Heart left ventricle (tissue), 13 donors: ENCODE measurements at regions not wholly inside any gene's neighbourhood (a gene's known extent, or its start where the extent isn't known, plus 50 kb on each side); places are given as distances from the start of the nearest gene placed in this dataset.

Experiments
- POLR2A ChIP-seq, 2 donors: fragments of 450-650 bp; IDR thresholded peaks; one replicate each; pipeline ENCODE4 v1.6.1; 2017; ENCODE audit warnings: antibody characterized with exemption in 2 of 2, mild to moderate bottlenecking in 2 of 2, moderate library complexity in 2 of 2
- TF ChIP-seq, protein P1 (sequence below), 12 donors: fragments of 200-600 bp; sonication (generic) in 4 of 12; IDR thresholded peaks; one replicate each; pipeline versions ENCODE4 v1.5.0 to v1.8.0; 2018 to 2022; ENCODE audit warnings: antibody characterized with exemption in 12 of 12, mild to moderate bottlenecking in 5 of 12
- donor health status: ischemic (EF 13 %, LVEDD 7.1; RV severe dilation, severe dysfunction).
- donor health status: DM: no; HTN: yes; CAD: no.
- donor health status: DM: no; HTN: no; CAD: no.
- donor health status: ischemic (EF 25% LVEDD 6.9; RV normal size, moderate dysfunction).
- donor health status: ischemic (EF 25% LVEDD 5.7; RV mildly dilated, moderate dysfunction).
- donor health status: ischemic (EF 35%, LVEDD 5.7; RV mildly dilated, moderate dysfunction).
- donor health status: nonischemic (EF 11% LVEDD 7.7; RV severe dilation, severe dysfunction).
- donor health status: DM: yes; HTN: yes; CAD: no.
- donor health status: PGD.
- donor health status: ischemic (EF 29% LVEDD 5.4; RV normal size, mild dysfunction).
- donor health status: nonischemic (EF 23%, LVEDD 6.1; RV moderate dilation, normal function).

DNA sequence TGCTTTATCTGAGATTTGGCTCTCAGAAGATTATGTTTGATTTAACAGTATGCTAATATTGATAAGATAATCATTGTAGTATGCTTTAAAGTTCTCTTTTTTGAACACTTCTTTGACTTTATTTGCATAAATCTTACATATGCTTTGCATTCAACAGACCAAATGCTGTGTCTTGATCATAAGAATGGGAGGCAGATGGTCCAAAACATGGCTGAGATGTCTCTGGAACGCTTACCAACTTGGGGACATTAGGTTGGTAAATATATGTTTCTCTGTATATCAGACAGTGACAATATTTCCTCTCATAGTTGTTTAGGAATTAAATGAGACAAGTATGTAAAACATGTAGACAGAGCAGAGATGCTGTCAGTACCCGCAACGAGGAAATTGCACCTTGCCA lies 197.9 kb upstream of the CTNND2 start:
- TF ChIP-seq, protein P1, sequence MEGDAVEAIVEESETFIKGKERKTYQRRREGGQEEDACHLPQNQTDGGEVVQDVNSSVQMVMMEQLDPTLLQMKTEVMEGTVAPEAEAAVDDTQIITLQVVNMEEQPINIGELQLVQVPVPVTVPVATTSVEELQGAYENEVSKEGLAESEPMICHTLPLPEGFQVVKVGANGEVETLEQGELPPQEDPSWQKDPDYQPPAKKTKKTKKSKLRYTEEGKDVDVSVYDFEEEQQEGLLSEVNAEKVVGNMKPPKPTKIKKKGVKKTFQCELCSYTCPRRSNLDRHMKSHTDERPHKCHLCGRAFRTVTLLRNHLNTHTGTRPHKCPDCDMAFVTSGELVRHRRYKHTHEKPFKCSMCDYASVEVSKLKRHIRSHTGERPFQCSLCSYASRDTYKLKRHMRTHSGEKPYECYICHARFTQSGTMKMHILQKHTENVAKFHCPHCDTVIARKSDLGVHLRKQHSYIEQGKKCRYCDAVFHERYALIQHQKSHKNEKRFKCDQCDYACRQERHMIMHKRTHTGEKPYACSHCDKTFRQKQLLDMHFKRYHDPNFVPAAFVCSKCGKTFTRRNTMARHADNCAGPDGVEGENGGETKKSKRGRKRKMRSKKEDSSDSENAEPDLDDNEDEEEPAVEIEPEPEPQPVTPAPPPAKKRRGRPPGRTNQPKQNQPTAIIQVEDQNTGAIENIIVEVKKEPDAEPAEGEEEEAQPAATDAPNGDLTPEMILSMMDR (IDR thresholded peaks at IDR 0.05): no peak
- TF ChIP-seq POLR2A (IDR thresholded peaks at IDR 0.05): no peak
